HepG2 (cell line): ENCODE measurements at regions not wholly inside any gene's neighbourhood (a gene's known extent, or its start where the extent isn't known, plus 50 kb on each side); places are given as distances from the start of the nearest gene placed in this dataset.

ENCODE experiments used
- ATAC-seq: fragments of 200-7000 bp; cut with Tn5 transposase; 3 replicates; pipeline ENCODE4 v1.9.1; 2020; ENCODE audit warnings: mild to moderate bottlenecking, moderate library complexity
- BruUV-seq: library from RNA; stranded (reverse); fragments of 400-500 nt; replicated peaks from 2 replicates; lab custom pipeline; 2021; lab: Mats Ljungman, UMichigan
- CTCF ChIA-PET: fragments of 300-600 bp; formaldehyde crosslinking; extraction: SDS; loops from one replicate; lab custom pipeline; 2021; ENCODE audit warnings: low total read pairs, inconsistent platforms, low intra/inter-chr PET ratio; lab: Yijun Ruan, JAX
- POLR2A ChIA-PET: fragments of 350-600 bp; sonication (Branson Sonifier 250); formaldehyde crosslinking; loops from one replicate; lab custom pipeline; 2020; ENCODE audit warnings: antibody characterized with exemption, inconsistent platforms; lab: Yijun Ruan, JAX
- DNase-seq: peaks from one replicate; pipeline ENCODE4 v3.0.0-alpha.2; 2015; ENCODE audit warnings: low spot score
- FAIRE-seq: peaks from 3 replicates; lab custom pipeline; 2011; peaks lifted over from hg19 to GRCh38; lab: Jason Lieb, UNC
- H2AFZ ChIP-seq: one replicate; pipeline ENCODE4 v1.6.1; 2011; ENCODE audit warnings: low read length, inconsistent platforms
- H3K27ac ChIP-seq: fragments of 300-600 bp; 3 replicates; pipeline ENCODE4 v1.8.0; 2011; ENCODE audit warnings: mixed run types, mild to moderate bottlenecking, mixed read lengths, low read length, inconsistent platforms; ENCODE audit not compliant: insufficient read depth; ENCODE audit errors: extremely low read length
- H3K27me3 ChIP-seq, 2 experiments: fragments of 200-600 bp in 1 of 2; 2 replicates in 1 of 2; 3 replicates in 1 of 2; pipeline versions ENCODE4 v1.6.0 to v1.8.0; 2011; ENCODE audit warnings: low read length in 2 of 2, mild to moderate bottlenecking in 2 of 2, moderate library complexity in 2 of 2, inconsistent platforms in 1 of 2; ENCODE audit not compliant: insufficient read depth in 2 of 2, control insufficient read depth in 1 of 2
- H3K36me3 ChIP-seq, 2 experiments: fragments of 200-600 bp in 1 of 2; replicated peaks in 1 of 2; 2 replicates in 1 of 2; 3 replicates in 1 of 2; pipeline versions ENCODE4 v1.5.1 to v1.8.0; 2011; ENCODE audit warnings: low read length in 2 of 2, inconsistent platforms in 1 of 2; ENCODE audit not compliant: insufficient read depth in 2 of 2, control insufficient read depth in 1 of 2
- H3K4me1 ChIP-seq: 2 replicates; pipeline ENCODE4 v1.5.1; 2012; ENCODE audit warnings: low read length, inconsistent platforms; ENCODE audit not compliant: insufficient read depth
- H3K4me2 ChIP-seq: 2 replicates; pipeline ENCODE4 v1.6.0; 2011; ENCODE audit warnings: low read depth, low read length, inconsistent platforms
- H3K4me3 ChIP-seq, 3 experiments: fragments of 200-600 bp in 1 of 3; sonication (generic), shearing (Covaris generic) in 1 of 3; replicated peaks in 1 of 3; 2 replicates each; pipeline ENCODE4 v1.5.1; 2011 to 2016; ENCODE audit warnings: low read length in 3 of 3, inconsistent platforms in 2 of 3, low read depth in 2 of 3, mild to moderate bottlenecking in 2 of 3, control low read depth in 1 of 3, mixed read lengths in 1 of 3; ENCODE audit not compliant: insufficient read depth in 1 of 3
- H3K79me2 ChIP-seq: one replicate; pipeline ENCODE4 v1.6.1; 2011; ENCODE audit warnings: low read length, inconsistent platforms; ENCODE audit not compliant: insufficient read depth
- H3K9ac ChIP-seq: 2 replicates; pipeline ENCODE4 v1.6.0; 2011; ENCODE audit warnings: mild to moderate bottlenecking, low read depth, low read length, inconsistent platforms; ENCODE audit not compliant: insufficient read depth
- H3K9me3 ChIP-seq: 2 replicates; pipeline ENCODE4 v1.5.1; 2012; ENCODE audit warnings: mild to moderate bottlenecking, low read length
- H4K20me1 ChIP-seq: 2 replicates; pipeline ENCODE4 v1.6.0; 2011; ENCODE audit warnings: inconsistent platforms, mild to moderate bottlenecking, low read length, moderate library complexity; ENCODE audit not compliant: insufficient read depth
- ARID5B ChIP-seq: IDR thresholded peaks from 2 replicates; pipeline ENCODE4 v1.4.0; 2020; ENCODE audit warnings: mild to moderate bottlenecking, missing genetic modification reagents
- JUN ChIP-seq: sonication (generic); formaldehyde crosslinking; IDR thresholded peaks from 2 replicates; pipeline ENCODE4 v1.4.0; 2020; ENCODE audit warnings: mild to moderate bottlenecking, missing genetic modification reagents
- NCOR1 ChIP-seq: fragments of 200-600 bp; sonication (generic); IDR thresholded peaks from 2 replicates; pipeline ENCODE4 v1.7.0; 2017; ENCODE audit warnings: antibody characterized with exemption, low read length, borderline replicate concordance
- PHF5A ChIP-seq: IDR thresholded peaks from one replicate; pipeline ENCODE4 v1.6.1; 2018; ENCODE audit warnings: low read depth, missing genetic modification reagents; ENCODE audit not compliant: unreplicated experiment
- PRMT3 ChIP-seq: sonication (generic); formaldehyde crosslinking; IDR thresholded peaks from 2 replicates; pipeline ENCODE4 v1.8.1; 2022; ENCODE audit warnings: low read depth, mild to moderate bottlenecking, moderate library complexity, missing genetic modification reagents, borderline replicate concordance
- SMAD1 ChIP-seq: sonication (generic); formaldehyde crosslinking; IDR thresholded peaks from 2 replicates; pipeline ENCODE4 v1.4.0; 2020; ENCODE audit warnings: missing genetic modification reagents, low read depth, mild to moderate bottlenecking, borderline replicate concordance
- SRSF9 ChIP-seq: fragments of 200-400 bp; formaldehyde crosslinking; IDR thresholded peaks from 2 replicates; pipeline ENCODE4 v1.6.1; 2018; ENCODE audit warnings: borderline replicate concordance, mild to moderate bottlenecking, low read depth, low read length; ENCODE audit not compliant: insufficient read depth, poor library complexity, severe bottlenecking
- TAF15 ChIP-seq: fragments of 200-400 bp; formaldehyde crosslinking; IDR thresholded peaks from one replicate; pipeline ENCODE4 v1.6.1; 2018; ENCODE audit warnings: mild to moderate bottlenecking, low read depth, low read length; ENCODE audit not compliant: poor library complexity, severe bottlenecking
- ZBTB20 ChIP-seq: sonication (generic); formaldehyde crosslinking; IDR thresholded peaks from 2 replicates; pipeline ENCODE4 v1.8.1; 2023; ENCODE audit warnings: missing genetic modification reagents, low read depth, mild to moderate bottlenecking, borderline replicate concordance
- ZC3H4 ChIP-seq: sonication (generic); formaldehyde crosslinking; IDR thresholded peaks from 2 replicates; pipeline ENCODE4 v1.4.0; 2020; ENCODE audit warnings: missing genetic modification reagents, borderline replicate concordance
- ZIK1 ChIP-seq: sonication (generic); formaldehyde crosslinking; IDR thresholded peaks from 2 replicates; pipeline ENCODE4 v1.5.0; 2020; ENCODE audit warnings: mild to moderate bottlenecking, low read depth, missing genetic modification reagents, borderline replicate concordance
- ZNF501 ChIP-seq: sonication (generic); formaldehyde crosslinking; IDR thresholded peaks from 2 replicates; pipeline ENCODE4 v1.5.1; 2020; ENCODE audit warnings: mild to moderate bottlenecking, moderate library complexity, missing genetic modification reagents
- ZNF510 ChIP-seq: sonication (generic); formaldehyde crosslinking; IDR thresholded peaks from 2 replicates; pipeline ENCODE4 v1.4.0; 2020; ENCODE audit warnings: low read depth, mild to moderate bottlenecking, missing genetic modification reagents
- ZNF574 ChIP-seq: sonication (generic); formaldehyde crosslinking; IDR thresholded peaks from 2 replicates; pipeline ENCODE4 v1.4.0; 2020; ENCODE audit warnings: missing genetic modification reagents
- ZXDC ChIP-seq: sonication (generic); formaldehyde crosslinking; IDR thresholded peaks from 2 replicates; pipeline ENCODE4 v1.5.0; 2020; ENCODE audit warnings: mild to moderate bottlenecking, missing genetic modification reagents
- WGBS: methylation state at CpG from one replicate; pipeline ENCODE4 v1.1.6; 2017; ENCODE audit warnings: low lambda C conversion rate; 5-methylcytosine and 5-hydroxymethylcytosine counted together
- in situ Hi-C: cut with HindIII; loops from 2 replicates; pipeline ENCODE4 v1.10.0; 2017; ENCODE audit warnings: low pct_unique_long_range_greater_than_20kb; ENCODE audit not compliant: extremely low pct_ligation_motif_present
- intact Hi-C: fragments of 100-400 bp; cut with micrococcal nuclease; formaldehyde crosslinking; loops from one replicate; pipeline ENCODE4 v1.10.0; 2022; ENCODE audit not compliant: unreplicated experiment

- no peaks in the 10 kb centered on the region for H3K27me3 ChIP-seq
- no peak for DNase-seq
- 0 out of 2 replicates have a peak, but pooled peaks cover 6% of the 10 kb centered on the region for H3K4me1 ChIP-seq
- TF ChIP-seq ZNF574 (CRISPR knock-in tag) (no peak), ZNF510 (no peak), TAF15 (no peak), SMAD1 (CRISPR knock-in tag) (no peak), ARID5B (CRISPR knock-in tag) (no peak), ZIK1 (no peak), PRMT3 (no peak), ZC3H4 (CRISPR knock-in tag) (no peak), JUN (CRISPR knock-in tag) (no peak), ZNF501 (CRISPR knock-in tag) (no peak), NCOR1 (no peak), ZXDC (no peak), PHF5A (CRISPR knock-in tag) (no peak), ZBTB20 (CRISPR knock-in tag) (no peak), SRSF9 (no peak)
- ChIA-PET POLR2A (interaction anchor here (2.2 kb wide), 1 partner anchor 86 kb away, joined by 5 read pairs; no protein-coding TSS in a partner anchor), CTCF (interaction anchor here (0.6 to 2.3 kb wide), 5 partner anchors 25 to 215 kb away, joined by 3 to 15 read pairs (median 5); no protein-coding TSS in a partner anchor)
- H3K9ac ChIP-seq = no peak overlapping the region
- no peak overlapping the region for H2AFZ ChIP-seq
- in situ Hi-C loops (no loop called here), intact Hi-C loops (loop anchor here (1.0 kb wide), 2 partner anchors 25 to 58 kb away; no protein-coding TSS in a partner anchor)
- H3K4me3 ChIP-seq = no peak overlapping the region
- no peak overlapping the region for H3K4me2 ChIP-seq
- peaks cover 4 to 26% of the 10 kb centered on the region in 2 experiments; a peak in 3 of 5 replicates for H3K36me3 ChIP-seq
- peaks cover 16% of the 10 kb centered on the region for H4K20me1 ChIP-seq
- no peak for FAIRE-seq
- peaks cover 16% of the 10 kb centered on the region for H3K79me2 ChIP-seq
- no peak overlapping the region for H3K27ac ChIP-seq
- BruUV-seq = no TSS peak
- WGBS = 86% methylated on average over 3 of the region's 3 CpGs
- no peaks in the 10 kb centered on the region for H3K9me3 ChIP-seq
- no peak for ATAC-seq
Observed at GRCh38 chr7:130982651-130983050, 248.6 kb upstream of the KLF14 start.
